ENCODE measurements at regions not wholly inside any gene's neighbourhood (a gene's known extent, or its start where the extent isn't known, plus 50 kb on each side); places are given as distances from the start of the nearest gene placed in this dataset.

DNA sequence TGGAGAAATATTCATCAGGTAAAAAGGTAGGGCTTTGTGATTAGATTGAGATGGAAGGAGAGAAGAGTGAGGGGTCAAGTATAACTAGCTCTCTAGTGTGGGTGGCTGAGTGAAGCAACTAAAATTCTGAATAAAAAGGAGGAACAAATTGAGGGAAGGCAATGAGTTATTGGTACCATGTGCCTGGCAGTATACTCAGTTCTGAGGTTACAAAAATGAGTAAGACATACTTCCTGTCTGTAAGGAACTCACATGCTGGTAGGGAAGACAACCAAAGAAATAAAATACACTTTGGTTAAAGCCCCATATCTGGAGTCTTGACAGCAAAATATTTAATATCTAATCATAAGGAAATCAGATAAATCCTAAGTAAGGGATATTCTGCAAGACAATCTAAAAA, 476.8 kb upstream of the C9orf72 start:
- Mint-ChIP-seq H3K9me3 (peaks cover 4% of the 10 kb centered on the region), H3K4me3 (no peak overlapping the region), H3K27me3 (no peaks in the 10 kb centered on the region), H3K27ac (no peak overlapping the region), H3K36me3 (ENCODE audit: low read depth) (no peaks in the 10 kb centered on the region), H3K4me1 (no peaks in the 10 kb centered on the region)
- no peak for ATAC-seq (replicated peaks)

DNA sequence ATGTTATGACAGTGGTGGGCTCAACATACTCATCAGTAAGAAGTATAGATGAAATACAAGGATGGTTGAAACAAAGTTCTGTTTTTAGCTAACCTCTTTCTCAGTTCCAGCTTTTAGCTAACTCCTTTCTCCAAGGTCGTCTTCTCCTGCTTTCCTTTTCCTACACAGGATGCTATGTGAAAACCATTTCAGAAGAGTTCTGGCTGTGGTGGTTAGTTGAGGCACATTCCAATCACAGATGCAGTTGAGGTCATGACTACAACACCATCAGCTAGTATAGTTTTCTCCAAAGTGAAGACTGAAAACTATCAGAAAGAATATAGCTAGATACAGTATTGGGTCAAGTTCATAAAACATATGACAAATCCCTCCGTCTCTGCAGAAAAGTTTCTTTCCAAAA, 477.7 kb upstream of the C9orf72 start:
- H3K27me3 Mint-ChIP-seq: no peaks in the 10 kb centered on the region
- H3K4me1 Mint-ChIP-seq: no peaks in the 10 kb centered on the region
- peaks cover 4% of the 10 kb centered on the region for H3K9me3 Mint-ChIP-seq
- H3K4me3 Mint-ChIP-seq: no peak overlapping the region
- no peak for ATAC-seq (replicated peaks)
- H3K27ac Mint-ChIP-seq: no peak overlapping the region
- H3K36me3 Mint-ChIP-seq (ENCODE audit: low read depth): no peaks in the 10 kb centered on the region

DNA sequence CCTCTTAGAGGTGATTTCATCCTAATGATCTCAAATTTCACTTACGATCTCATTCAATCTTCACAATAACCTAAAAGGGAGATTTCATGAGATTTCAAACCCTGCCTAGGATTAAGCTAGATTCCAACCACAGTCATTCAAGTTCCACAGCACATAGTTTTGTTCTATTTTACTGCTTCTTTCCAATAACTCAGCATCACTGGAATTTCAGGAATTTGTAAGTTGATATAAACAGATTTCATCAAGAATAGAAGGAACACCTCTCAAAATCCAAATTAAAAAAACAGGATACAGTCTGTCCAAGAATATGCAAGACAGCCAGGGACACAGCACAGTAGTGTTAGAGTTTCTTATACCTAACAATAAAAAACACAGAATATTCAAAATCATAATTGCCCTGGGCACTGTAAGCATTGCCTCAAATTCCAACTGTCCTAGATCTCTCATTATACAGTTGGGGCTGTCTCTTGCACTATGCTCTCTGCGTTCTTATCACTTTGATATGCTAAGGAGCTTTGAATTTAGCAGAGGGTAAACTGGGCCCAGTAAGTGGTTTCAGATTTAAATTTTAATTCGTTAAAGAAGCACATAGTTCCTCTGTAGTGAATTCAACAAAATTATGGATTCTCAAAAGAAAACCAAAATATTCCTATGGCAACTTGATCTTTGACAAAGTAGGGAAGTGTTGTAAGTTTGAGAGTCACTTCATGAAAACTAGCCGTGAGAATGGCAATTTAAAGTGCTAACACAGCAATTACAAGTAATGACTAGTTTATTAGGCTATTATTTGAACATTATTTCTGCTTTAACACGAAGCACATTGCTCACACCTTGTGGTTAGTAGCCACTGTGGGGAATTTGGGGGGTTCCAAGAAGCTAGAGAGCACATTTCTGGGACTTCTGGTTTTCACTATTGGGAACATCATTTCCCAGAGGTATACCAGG, 478.6 kb upstream of the C9orf72 start:
- H3K36me3 Mint-ChIP-seq (ENCODE audit: low read depth): no peaks in the 10 kb centered on the region

DNA sequence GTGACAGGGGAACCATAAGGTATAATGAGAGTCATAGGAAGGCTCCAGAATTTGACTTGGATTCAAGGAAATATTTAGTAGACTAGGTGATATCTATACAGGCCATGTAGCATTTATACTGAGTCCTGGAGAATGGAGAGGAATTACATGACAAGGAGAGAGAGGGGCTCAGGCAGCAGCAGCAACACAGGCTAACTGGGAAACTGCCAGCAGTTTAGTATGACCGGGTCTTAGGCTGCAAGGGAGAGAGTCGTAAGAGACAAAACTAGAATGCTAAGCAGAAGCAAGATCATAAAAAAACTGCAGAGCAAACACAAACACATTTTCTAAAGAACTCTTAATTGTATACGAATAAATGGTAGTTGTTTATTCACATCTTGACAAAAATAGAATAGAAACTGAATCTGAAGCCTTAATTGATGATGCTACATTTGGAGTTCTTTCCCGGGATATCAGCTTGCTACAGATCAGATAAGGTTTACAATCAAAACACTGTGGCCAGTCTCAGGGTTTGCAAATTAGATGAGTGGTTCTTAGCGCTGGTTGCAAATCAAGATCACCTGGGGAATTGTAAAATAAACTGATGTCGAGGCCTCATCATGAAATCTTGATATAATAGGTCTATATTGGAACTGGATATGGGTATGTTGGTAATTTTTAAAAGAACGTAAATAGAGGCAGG, 480.0 kb upstream of the C9orf72 start:
- H3K27me3 Mint-ChIP-seq: no peaks in the 10 kb centered on the region
- H3K36me3 Mint-ChIP-seq (ENCODE audit: low read depth): no peaks in the 10 kb centered on the region
- H3K27ac Mint-ChIP-seq: no peak overlapping the region
- no peak overlapping the region for H3K4me3 Mint-ChIP-seq
- H3K9me3 Mint-ChIP-seq: no peaks in the 10 kb centered on the region
- H3K4me1 Mint-ChIP-seq: no peaks in the 10 kb centered on the region
- ATAC-seq (replicated peaks): no peak

More for the DNA sequence above, 478.6 kb upstream of the C9orf72 start:
- Mint-ChIP-seq H3K9me3 (peaks cover 1% of the 10 kb centered on the region), H3K27ac (no peak overlapping the region), H3K4me1 (no peaks in the 10 kb centered on the region), H3K27me3 (no peaks in the 10 kb centered on the region), H3K4me3 (no peak overlapping the region)
- ATAC-seq (replicated peaks): no peak

GRCh38 chr9:28056006-28056405, 482.7 kb upstream of the C9orf72 start:
- no peaks in the 10 kb centered on the region for H3K36me3 Mint-ChIP-seq (ENCODE audit: low read depth)
- no peaks in the 10 kb centered on the region for H3K27me3 Mint-ChIP-seq
- H3K27ac Mint-ChIP-seq: no peak overlapping the region
- H3K4me3 Mint-ChIP-seq: no peak overlapping the region
- no peaks in the 10 kb centered on the region for H3K9me3 Mint-ChIP-seq
- no peaks in the 10 kb centered on the region for H3K4me1 Mint-ChIP-seq
- ATAC-seq (replicated peaks): no peak

DNA sequence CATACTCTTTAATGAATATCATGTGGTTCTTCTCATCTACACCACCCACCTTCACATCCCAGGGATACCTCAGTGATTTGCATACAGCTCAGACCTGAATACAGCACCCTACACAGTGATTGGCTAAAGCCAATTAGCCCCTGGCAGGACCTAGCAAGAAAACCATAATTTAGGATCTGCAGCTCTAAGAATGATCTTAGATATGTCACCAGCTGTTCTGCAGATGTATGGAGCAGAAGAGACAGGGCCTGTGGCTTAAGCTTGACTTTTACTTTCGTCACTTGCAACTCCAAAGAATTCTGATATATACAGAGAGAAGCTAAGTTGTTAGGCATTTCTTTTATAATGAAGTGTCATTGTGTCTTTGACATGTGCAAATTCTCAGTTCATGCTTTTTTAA, 483.2 kb upstream of the C9orf72 start:
- Mint-ChIP-seq H3K4me1 (no peaks in the 10 kb centered on the region), H3K36me3 (ENCODE audit: low read depth) (no peaks in the 10 kb centered on the region), H3K9me3 (no peaks in the 10 kb centered on the region), H3K4me3 (no peak overlapping the region), H3K27ac (no peak overlapping the region), H3K27me3 (no peaks in the 10 kb centered on the region)
- no peak for ATAC-seq (replicated peaks)

GRCh38 chr9:28059192-28059591, 485.9 kb upstream of the C9orf72 start:
- no peak for ATAC-seq (replicated peaks)
- Mint-ChIP-seq H3K4me1 (no peaks in the 10 kb centered on the region), H3K4me3 (no peak overlapping the region), H3K27me3 (no peaks in the 10 kb centered on the region), H3K36me3 (ENCODE audit: low read depth) (no peaks in the 10 kb centered on the region), H3K27ac (no peak overlapping the region), H3K9me3 (no peaks in the 10 kb centered on the region)

- H3K27ac Mint-ChIP-seq: no peak overlapping the region
- no peak overlapping the region for H3K4me3 Mint-ChIP-seq
- H3K36me3 Mint-ChIP-seq (ENCODE audit: low read depth): no peaks in the 10 kb centered on the region
- H3K4me1 Mint-ChIP-seq: no peaks in the 10 kb centered on the region
- ATAC-seq (replicated peaks): no peak
- no peaks in the 10 kb centered on the region for H3K9me3 Mint-ChIP-seq
- H3K27me3 Mint-ChIP-seq: no peaks in the 10 kb centered on the region
Observed at GRCh38 chr9:28064241-28064815, 491.0 kb upstream of the C9orf72 start.

DNA sequence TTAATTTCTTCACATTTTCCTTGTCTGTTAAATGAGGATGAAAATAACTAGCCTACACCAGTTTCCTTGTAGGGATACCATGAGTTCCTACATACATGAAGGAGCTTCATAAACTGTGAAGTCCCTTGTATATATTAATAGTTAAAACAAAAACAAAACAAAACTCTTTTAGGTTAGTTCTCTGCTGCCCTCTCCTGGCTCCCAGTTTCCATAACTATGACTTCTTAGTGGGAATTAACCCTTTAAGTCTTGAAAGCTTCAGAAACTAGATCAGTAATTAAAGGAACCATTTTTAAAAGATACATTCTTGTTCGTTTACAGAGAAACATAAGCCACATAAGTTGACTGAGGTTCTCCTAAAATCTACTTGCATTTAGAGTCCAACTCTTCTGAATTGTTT, 500.0 kb upstream of the C9orf72 start:
- Mint-ChIP-seq H3K9me3 (no peaks in the 10 kb centered on the region), H3K4me3 (no peak overlapping the region), H3K4me1 (no peaks in the 10 kb centered on the region), H3K36me3 (ENCODE audit: low read depth) (no peaks in the 10 kb centered on the region), H3K27ac (no peak overlapping the region), H3K27me3 (no peaks in the 10 kb centered on the region)
- no peak for ATAC-seq (replicated peaks)

- no peak for ATAC-seq (replicated peaks)
- no peak overlapping the region for H3K4me3 Mint-ChIP-seq
- no peaks in the 10 kb centered on the region for H3K9me3 Mint-ChIP-seq
- no peaks in the 10 kb centered on the region for H3K27me3 Mint-ChIP-seq
- no peaks in the 10 kb centered on the region for H3K4me1 Mint-ChIP-seq
- no peaks in the 10 kb centered on the region for H3K36me3 Mint-ChIP-seq (ENCODE audit: low read depth)
- no peak overlapping the region for H3K27ac Mint-ChIP-seq
Observed at GRCh38 chr9:28079677-28080076, 506.4 kb upstream of the C9orf72 start.

- Mint-ChIP-seq H3K9me3 (no peaks in the 10 kb centered on the region), H3K36me3 (ENCODE audit: low read depth) (no peaks in the 10 kb centered on the region), H3K27me3 (no peaks in the 10 kb centered on the region), H3K27ac (no peak overlapping the region), H3K4me3 (no peak overlapping the region), H3K4me1 (no peaks in the 10 kb centered on the region)
- no peak for ATAC-seq (replicated peaks)
Observed at GRCh38 chr9:28082671-28083070, 509.4 kb upstream of the C9orf72 start.

GRCh38 chr9:28086881-28087280, 513.6 kb upstream of the C9orf72 start:
- Mint-ChIP-seq H3K4me3 (no peak overlapping the region), H3K4me1 (no peaks in the 10 kb centered on the region), H3K36me3 (ENCODE audit: low read depth) (no peaks in the 10 kb centered on the region), H3K9me3 (peaks cover 5% of the 10 kb centered on the region), H3K27ac (no peak overlapping the region), H3K27me3 (no peaks in the 10 kb centered on the region)
- no peak for ATAC-seq (replicated peaks)

GRCh38 chr9:28092981-28093936, 520.0 kb upstream of the C9orf72 start:
- H3K36me3 Mint-ChIP-seq (ENCODE audit: low read depth): no peaks in the 10 kb centered on the region

DNA sequence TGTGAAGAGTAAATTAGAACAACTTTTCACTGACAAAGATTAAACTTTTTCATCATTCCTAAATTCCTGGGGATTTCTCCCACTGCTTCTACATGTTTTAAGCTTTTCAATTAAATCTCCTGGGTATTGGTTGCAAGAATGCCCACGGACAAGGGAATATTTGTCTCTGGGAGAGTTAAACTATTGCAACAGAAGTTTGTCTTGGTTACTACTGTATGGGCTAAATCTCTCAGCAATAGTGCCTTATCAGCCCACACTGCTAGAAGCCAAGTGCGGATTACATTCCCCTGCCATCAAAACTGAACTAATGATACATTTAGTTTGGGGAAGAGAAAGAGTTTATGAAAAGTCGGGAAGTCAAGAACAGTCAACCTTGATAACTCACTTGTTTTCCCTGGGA, 528.2 kb upstream of the C9orf72 start:
- no peaks in the 10 kb centered on the region for H3K4me1 Mint-ChIP-seq
- no peaks in the 10 kb centered on the region for H3K27me3 Mint-ChIP-seq
- no peak for ATAC-seq (replicated peaks)
- no peak overlapping the region for H3K4me3 Mint-ChIP-seq
- no peak overlapping the region for H3K27ac Mint-ChIP-seq
- H3K36me3 Mint-ChIP-seq (ENCODE audit: low read depth): no peaks in the 10 kb centered on the region
- no peaks in the 10 kb centered on the region for H3K9me3 Mint-ChIP-seq

More at GRCh38 chr9:28092981-28093936, 520.0 kb upstream of the C9orf72 start:
- no peaks in the 10 kb centered on the region for H3K27me3 Mint-ChIP-seq
- H3K4me1 Mint-ChIP-seq: no peaks in the 10 kb centered on the region
- no peak overlapping the region for H3K4me3 Mint-ChIP-seq
- H3K9me3 Mint-ChIP-seq: peaks cover 7% of the 10 kb centered on the region
- ATAC-seq (replicated peaks): no peak
- H3K27ac Mint-ChIP-seq: no peak overlapping the region

All from activated T-helper 17 cell treated with anti-CD3 and anti-CD28 coated beads, Interleukin-2, amount 50 U/mL, for 72 hours (primary cell).